Ovary (tissue), 3 donors: ENCODE measurements at regions not wholly inside any gene's neighbourhood (a gene's known extent, or its start where the extent isn't known, plus 50 kb on each side); places are given as distances from the start of the nearest gene placed in this dataset.

Experiments
- EP300 ChIP-seq: sonication (generic); formaldehyde crosslinking; IDR thresholded peaks from one replicate; pipeline ENCODE4 v1.6.1; 2017; ENCODE audit warnings: antibody characterized with exemption
- POLR2A ChIP-seq: fragments of 450-650 bp; IDR thresholded peaks from one replicate; pipeline ENCODE4 v1.6.1; 2017; ENCODE audit warnings: antibody characterized with exemption, mild to moderate bottlenecking, moderate library complexity
- TF ChIP-seq, protein P1 (sequence below), 3 donors: fragments of 450-650 bp in 2 of 3; fragments of 200-600 bp in 1 of 3; IDR thresholded peaks; one replicate each; pipeline versions ENCODE4 v1.5.1 to v1.8.0; 2016 to 2022; ENCODE audit warnings: antibody characterized with exemption in 3 of 3, mild to moderate bottlenecking in 1 of 3
- donor health status: DM: no; HTN: no; CAD: no.

DNA sequence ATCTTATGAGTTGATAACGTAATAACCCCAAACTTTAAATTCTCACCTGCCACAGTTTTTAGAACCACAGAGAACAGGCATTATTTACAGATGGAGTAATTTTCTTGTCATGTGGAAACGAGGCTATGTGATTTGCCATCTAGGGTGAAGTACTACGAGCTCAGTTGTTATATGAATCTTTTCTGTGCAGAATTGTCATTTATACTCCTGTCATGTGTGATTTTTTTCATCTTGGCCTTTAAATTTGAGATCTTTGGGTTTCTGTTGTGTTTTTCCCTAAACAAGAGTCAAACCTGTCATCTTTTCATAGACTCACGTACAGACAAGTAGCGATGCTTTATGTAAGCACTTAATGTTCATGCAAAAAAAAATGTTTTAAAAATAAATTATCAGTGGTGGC lies 153.7 kb upstream of the TAC1 start:
- TF ChIP-seq, protein P1, sequence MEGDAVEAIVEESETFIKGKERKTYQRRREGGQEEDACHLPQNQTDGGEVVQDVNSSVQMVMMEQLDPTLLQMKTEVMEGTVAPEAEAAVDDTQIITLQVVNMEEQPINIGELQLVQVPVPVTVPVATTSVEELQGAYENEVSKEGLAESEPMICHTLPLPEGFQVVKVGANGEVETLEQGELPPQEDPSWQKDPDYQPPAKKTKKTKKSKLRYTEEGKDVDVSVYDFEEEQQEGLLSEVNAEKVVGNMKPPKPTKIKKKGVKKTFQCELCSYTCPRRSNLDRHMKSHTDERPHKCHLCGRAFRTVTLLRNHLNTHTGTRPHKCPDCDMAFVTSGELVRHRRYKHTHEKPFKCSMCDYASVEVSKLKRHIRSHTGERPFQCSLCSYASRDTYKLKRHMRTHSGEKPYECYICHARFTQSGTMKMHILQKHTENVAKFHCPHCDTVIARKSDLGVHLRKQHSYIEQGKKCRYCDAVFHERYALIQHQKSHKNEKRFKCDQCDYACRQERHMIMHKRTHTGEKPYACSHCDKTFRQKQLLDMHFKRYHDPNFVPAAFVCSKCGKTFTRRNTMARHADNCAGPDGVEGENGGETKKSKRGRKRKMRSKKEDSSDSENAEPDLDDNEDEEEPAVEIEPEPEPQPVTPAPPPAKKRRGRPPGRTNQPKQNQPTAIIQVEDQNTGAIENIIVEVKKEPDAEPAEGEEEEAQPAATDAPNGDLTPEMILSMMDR (IDR thresholded peaks at IDR 0.05), result no peak
- TF ChIP-seq POLR2A (no peak), EP300 (no peak)
